Ovary (tissue), 3 donors: ENCODE measurements at regions not wholly inside any gene's neighbourhood (a gene's known extent, or its start where the extent isn't known, plus 50 kb on each side); places are given as distances from the start of the nearest gene placed in this dataset.

ENCODE experiments used
- POLR2A ChIP-seq: fragments of 450-650 bp; IDR thresholded peaks from one replicate; pipeline ENCODE4 v1.6.1; 2017; ENCODE audit warnings: antibody characterized with exemption, mild to moderate bottlenecking, moderate library complexity
- TF ChIP-seq, protein P1 (sequence below), 3 donors: fragments of 450-650 bp in 2 of 3; fragments of 200-600 bp in 1 of 3; IDR thresholded peaks; one replicate each; pipeline versions ENCODE4 v1.5.1 to v1.8.0; 2016 to 2022; ENCODE audit warnings: antibody characterized with exemption in 3 of 3, mild to moderate bottlenecking in 1 of 3
- donor health status: DM: no; HTN: no; CAD: no.

DNA sequence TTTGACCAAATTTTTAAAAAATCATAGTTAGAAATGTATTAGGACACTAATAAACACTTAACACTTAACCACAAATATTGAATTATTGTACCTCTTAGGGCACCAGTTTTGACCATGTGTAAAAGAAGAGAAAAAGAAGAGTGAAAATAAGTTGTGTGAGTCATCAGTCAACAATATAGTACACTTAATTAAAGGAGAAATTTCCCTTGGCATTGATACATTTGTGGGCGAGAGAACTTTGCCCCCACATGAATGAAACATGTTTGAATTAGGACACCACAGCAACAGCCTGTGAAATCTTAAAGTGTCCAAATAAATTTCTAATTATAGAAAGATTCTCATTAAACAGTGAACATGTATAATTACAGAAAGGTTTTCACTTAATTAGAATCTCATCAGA, 1292.8 kb upstream of the TENM3 start:
- no peak for TF ChIP-seq POLR2A
- TF ChIP-seq, protein P1, sequence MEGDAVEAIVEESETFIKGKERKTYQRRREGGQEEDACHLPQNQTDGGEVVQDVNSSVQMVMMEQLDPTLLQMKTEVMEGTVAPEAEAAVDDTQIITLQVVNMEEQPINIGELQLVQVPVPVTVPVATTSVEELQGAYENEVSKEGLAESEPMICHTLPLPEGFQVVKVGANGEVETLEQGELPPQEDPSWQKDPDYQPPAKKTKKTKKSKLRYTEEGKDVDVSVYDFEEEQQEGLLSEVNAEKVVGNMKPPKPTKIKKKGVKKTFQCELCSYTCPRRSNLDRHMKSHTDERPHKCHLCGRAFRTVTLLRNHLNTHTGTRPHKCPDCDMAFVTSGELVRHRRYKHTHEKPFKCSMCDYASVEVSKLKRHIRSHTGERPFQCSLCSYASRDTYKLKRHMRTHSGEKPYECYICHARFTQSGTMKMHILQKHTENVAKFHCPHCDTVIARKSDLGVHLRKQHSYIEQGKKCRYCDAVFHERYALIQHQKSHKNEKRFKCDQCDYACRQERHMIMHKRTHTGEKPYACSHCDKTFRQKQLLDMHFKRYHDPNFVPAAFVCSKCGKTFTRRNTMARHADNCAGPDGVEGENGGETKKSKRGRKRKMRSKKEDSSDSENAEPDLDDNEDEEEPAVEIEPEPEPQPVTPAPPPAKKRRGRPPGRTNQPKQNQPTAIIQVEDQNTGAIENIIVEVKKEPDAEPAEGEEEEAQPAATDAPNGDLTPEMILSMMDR (IDR thresholded peaks at IDR 0.05) = no peak
